ENCODE measurements at regions not wholly inside any gene's neighbourhood (a gene's known extent, or its start where the extent isn't known, plus 50 kb on each side); places are given as distances from the start of the nearest gene placed in this dataset.

- H3K36me3 ChIP-seq (ENCODE audit: control insufficient read depth, insufficient read depth, low read length), result no peaks in the 10 kb centered on the region
- no peak overlapping the region for H3K9ac ChIP-seq (ENCODE audit: low read length)
- no peaks in the 10 kb centered on the region for H3K27me3 ChIP-seq (ENCODE audit: control insufficient read depth, insufficient read depth, low read length)
- H3K9me3 ChIP-seq (ENCODE audit: control insufficient read depth, low read length), result no peaks in the 10 kb centered on the region
- H3K4me1 ChIP-seq (ENCODE audit: control insufficient read depth, insufficient read depth, low read length), result peaks cover 9% of the 10 kb centered on the region
- H3K4me3 ChIP-seq (ENCODE audit: low read length), result no peak overlapping the region
Measured at GRCh38 chr3:194023501-194024280, 112.3 kb upstream of the HES1 start.

GRCh38 chr3:194025119-194025518, 110.8 kb upstream of the HES1 start:
- H3K36me3 ChIP-seq (ENCODE audit: control insufficient read depth, insufficient read depth, low read length), result no peaks in the 10 kb centered on the region
- no peak overlapping the region for H3K9ac ChIP-seq (ENCODE audit: low read length)
- no peaks in the 10 kb centered on the region for H3K27me3 ChIP-seq (ENCODE audit: control insufficient read depth, insufficient read depth, low read length)
- no peak overlapping the region for H3K4me3 ChIP-seq (ENCODE audit: low read length)
- H3K9me3 ChIP-seq (ENCODE audit: control insufficient read depth, low read length), result no peaks in the 10 kb centered on the region
- H3K4me1 ChIP-seq (ENCODE audit: control insufficient read depth, insufficient read depth, low read length), result peaks cover 21% of the 10 kb centered on the region

- no peak overlapping the region for H3K9ac ChIP-seq (ENCODE audit: low read length)
Measured at GRCh38 chr3:194025951-194026350, 110.0 kb upstream of the HES1 start.

GRCh38 chr3:194028434-194029004, 107.4 kb upstream of the HES1 start:
- H3K9ac ChIP-seq (ENCODE audit: low read length), result no peak overlapping the region
- no peaks in the 10 kb centered on the region for H3K9me3 ChIP-seq (ENCODE audit: control insufficient read depth, low read length)
- H3K4me3 ChIP-seq (ENCODE audit: low read length), result no peak overlapping the region
- no peaks in the 10 kb centered on the region for H3K27me3 ChIP-seq (ENCODE audit: control insufficient read depth, insufficient read depth, low read length)
- no peaks in the 10 kb centered on the region for H3K36me3 ChIP-seq (ENCODE audit: control insufficient read depth, insufficient read depth, low read length)
- peaks cover 24% of the 10 kb centered on the region for H3K4me1 ChIP-seq (ENCODE audit: control insufficient read depth, insufficient read depth, low read length)

More at GRCh38 chr3:194025951-194026350, 110.0 kb upstream of the HES1 start:
- Histone ChIP-seq H3K4me1 (ENCODE audit: control insufficient read depth, insufficient read depth, low read length) (peaks cover 24% of the 10 kb centered on the region), H3K9me3 (ENCODE audit: control insufficient read depth, low read length) (no peaks in the 10 kb centered on the region), H3K27me3 (ENCODE audit: control insufficient read depth, insufficient read depth, low read length) (no peaks in the 10 kb centered on the region), H3K4me3 (ENCODE audit: low read length) (no peak overlapping the region), H3K36me3 (ENCODE audit: control insufficient read depth, insufficient read depth, low read length) (no peaks in the 10 kb centered on the region)

- H3K4me3 ChIP-seq (ENCODE audit: low read length), result no peak overlapping the region
- H3K9me3 ChIP-seq (ENCODE audit: control insufficient read depth, low read length), result no peaks in the 10 kb centered on the region
- no peak overlapping the region for H3K9ac ChIP-seq (ENCODE audit: low read length)
- H3K4me1 ChIP-seq (ENCODE audit: control insufficient read depth, insufficient read depth, low read length), result peaks cover 37% of the 10 kb centered on the region
- H3K36me3 ChIP-seq (ENCODE audit: control insufficient read depth, insufficient read depth, low read length), result no peaks in the 10 kb centered on the region
- H3K27me3 ChIP-seq (ENCODE audit: control insufficient read depth, insufficient read depth, low read length), result no peaks in the 10 kb centered on the region
Measured at GRCh38 chr3:194029846-194030245, 106.1 kb upstream of the HES1 start.

- H3K27me3 ChIP-seq (ENCODE audit: control insufficient read depth, insufficient read depth, low read length), result no peaks in the 10 kb centered on the region
- H3K9me3 ChIP-seq (ENCODE audit: control insufficient read depth, low read length), result no peaks in the 10 kb centered on the region
- no peak overlapping the region for H3K4me3 ChIP-seq (ENCODE audit: low read length)
- H3K36me3 ChIP-seq (ENCODE audit: control insufficient read depth, insufficient read depth, low read length), result no peaks in the 10 kb centered on the region
- H3K4me1 ChIP-seq (ENCODE audit: control insufficient read depth, insufficient read depth, low read length), result peaks cover 42% of the 10 kb centered on the region
- H3K9ac ChIP-seq (ENCODE audit: low read length), result no peak overlapping the region
Measured at GRCh38 chr3:194030372-194030771, 105.6 kb upstream of the HES1 start.

- Histone ChIP-seq H3K4me1 (ENCODE audit: control insufficient read depth, insufficient read depth, low read length) (peaks cover 42% of the 10 kb centered on the region), H3K36me3 (ENCODE audit: control insufficient read depth, insufficient read depth, low read length) (no peaks in the 10 kb centered on the region), H3K9me3 (ENCODE audit: control insufficient read depth, low read length) (no peaks in the 10 kb centered on the region)
Measured at GRCh38 chr3:194031349-194031748, 104.6 kb upstream of the HES1 start.

GRCh38 chr3:194031867-194032635, 103.9 kb upstream of the HES1 start:
- no peak overlapping the region for H3K4me3 ChIP-seq (ENCODE audit: low read length)
- H3K36me3 ChIP-seq (ENCODE audit: control insufficient read depth, insufficient read depth, low read length), result no peaks in the 10 kb centered on the region
- peaks cover 42% of the 10 kb centered on the region for H3K4me1 ChIP-seq (ENCODE audit: control insufficient read depth, insufficient read depth, low read length)
- H3K27me3 ChIP-seq (ENCODE audit: control insufficient read depth, insufficient read depth, low read length), result no peaks in the 10 kb centered on the region
- no peaks in the 10 kb centered on the region for H3K9me3 ChIP-seq (ENCODE audit: control insufficient read depth, low read length)
- H3K9ac ChIP-seq (ENCODE audit: low read length), result no peak overlapping the region

More at GRCh38 chr3:194031349-194031748, 104.6 kb upstream of the HES1 start:
- H3K9ac ChIP-seq (ENCODE audit: low read length), result no peak overlapping the region
- H3K27me3 ChIP-seq (ENCODE audit: control insufficient read depth, insufficient read depth, low read length), result no peaks in the 10 kb centered on the region
- H3K4me3 ChIP-seq (ENCODE audit: low read length), result no peak overlapping the region

- Histone ChIP-seq H3K27me3 (ENCODE audit: control insufficient read depth, insufficient read depth, low read length) (no peaks in the 10 kb centered on the region), H3K9ac (ENCODE audit: low read length) (no peak overlapping the region), H3K4me1 (ENCODE audit: control insufficient read depth, insufficient read depth, low read length) (peaks cover 42% of the 10 kb centered on the region), H3K4me3 (ENCODE audit: low read length) (no peak overlapping the region), H3K9me3 (ENCODE audit: control insufficient read depth, low read length) (no peaks in the 10 kb centered on the region), H3K36me3 (ENCODE audit: control insufficient read depth, insufficient read depth, low read length) (no peaks in the 10 kb centered on the region)
Measured at GRCh38 chr3:194032828-194033435, 103.0 kb upstream of the HES1 start.

GRCh38 chr3:194034346-194035336, 101.3 kb upstream of the HES1 start:
- H3K36me3 ChIP-seq (ENCODE audit: control insufficient read depth, insufficient read depth, low read length), result no peaks in the 10 kb centered on the region
- peaks cover 43% of the 10 kb centered on the region for H3K4me1 ChIP-seq (ENCODE audit: control insufficient read depth, insufficient read depth, low read length)

More at GRCh38 chr3:194034346-194035336, 101.3 kb upstream of the HES1 start:
- peak overlapping the region; percentile 12 for H3K9ac ChIP-seq (ENCODE audit: low read length)
- H3K27me3 ChIP-seq (ENCODE audit: control insufficient read depth, insufficient read depth, low read length), result no peaks in the 10 kb centered on the region
- H3K4me3 ChIP-seq (ENCODE audit: low read length), result no peak overlapping the region
- no peaks in the 10 kb centered on the region for H3K9me3 ChIP-seq (ENCODE audit: control insufficient read depth, low read length)
